ENCODE measurements at regions not wholly inside any gene's neighbourhood (a gene's known extent, or its start where the extent isn't known, plus 50 kb on each side); places are given as distances from the start of the nearest gene placed in this dataset.

GRCh38 chr4:22115262-22115661, 166.7 kb upstream of the KCNIP4 start:
- DNase-seq (ENCODE audit: low read depth in 2 of 2), result no peak

GRCh38 chr4:22103768-22104167, 155.2 kb upstream of the KCNIP4 start:
- no peak for DNase-seq (ENCODE audit: low read depth in 2 of 2)

GRCh38 chr4:22099896-22100295, 151.3 kb upstream of the KCNIP4 start:
- DNase-seq (ENCODE audit: low read depth in 2 of 2), result no peak

- no peak for DNase-seq (ENCODE audit: low read depth in 2 of 2)
Observed at GRCh38 chr4:22097596-22097995, 149.0 kb upstream of the KCNIP4 start.

GRCh38 chr4:22094217-22094616, 145.6 kb upstream of the KCNIP4 start:
- no peak for DNase-seq (ENCODE audit: low read depth in 2 of 2)

- DNase-seq (ENCODE audit: low read depth in 2 of 2), result no peak
Observed at GRCh38 chr4:22093126-22093525, 144.6 kb upstream of the KCNIP4 start.

GRCh38 chr4:22091906-22092305, 143.3 kb upstream of the KCNIP4 start:
- no peak for DNase-seq (ENCODE audit: low read depth in 2 of 2)

- no peak for DNase-seq (ENCODE audit: low read depth in 2 of 2)
Observed at GRCh38 chr4:22091352-22091717, 142.8 kb upstream of the KCNIP4 start.

- no peak for DNase-seq (ENCODE audit: low read depth in 2 of 2)
Observed at GRCh38 chr4:22090661-22091351, 142.2 kb upstream of the KCNIP4 start.

GRCh38 chr4:22077571-22077970, 129.0 kb upstream of the KCNIP4 start:
- no peak for DNase-seq (ENCODE audit: low read depth in 2 of 2)

- no peak for DNase-seq (ENCODE audit: low read depth in 2 of 2)
Observed at GRCh38 chr4:22072726-22073125, 124.2 kb upstream of the KCNIP4 start.

GRCh38 chr4:22072240-22072639, 123.7 kb upstream of the KCNIP4 start:
- no peak for DNase-seq (ENCODE audit: low read depth in 2 of 2)

- no peak for DNase-seq (ENCODE audit: low read depth in 2 of 2)
Observed at GRCh38 chr4:22071749-22072148, 123.2 kb upstream of the KCNIP4 start.

GRCh38 chr4:22070256-22070655, 121.7 kb upstream of the KCNIP4 start:
- no peak for DNase-seq (ENCODE audit: low read depth in 2 of 2)

- no peak for DNase-seq (ENCODE audit: low read depth in 2 of 2)
Observed at GRCh38 chr4:22063613-22064012, 115.0 kb upstream of the KCNIP4 start.

- DNase-seq (ENCODE audit: low read depth in 2 of 2), result no peak
Observed at GRCh38 chr4:22062676-22063075, 114.1 kb upstream of the KCNIP4 start.

GRCh38 chr4:22055954-22056353, 107.4 kb upstream of the KCNIP4 start:
- DNase-seq (ENCODE audit: low read depth in 2 of 2), result no peak

GRCh38 chr4:22052076-22052475, 103.5 kb upstream of the KCNIP4 start:
- no peak for DNase-seq (ENCODE audit: low read depth in 2 of 2)

- DNase-seq (ENCODE audit: low read depth in 2 of 2), result no peak
Observed at GRCh38 chr4:22048323-22048722, 99.8 kb upstream of the KCNIP4 start.

- DNase-seq (ENCODE audit: low read depth in 2 of 2), result no peak
Observed at GRCh38 chr4:22047793-22048192, 99.2 kb upstream of the KCNIP4 start.

- DNase-seq (ENCODE audit: low read depth in 2 of 2), result no peak
Observed at GRCh38 chr4:22045051-22045630, 96.6 kb upstream of the KCNIP4 start.

GRCh38 chr4:22031423-22031822, 82.9 kb upstream of the KCNIP4 start:
- no peak for DNase-seq (ENCODE audit: low read depth in 2 of 2)

- no peak for DNase-seq (ENCODE audit: low read depth in 2 of 2)
Observed at GRCh38 chr4:22030881-22031280, 82.3 kb upstream of the KCNIP4 start.

GRCh38 chr4:22030307-22030706, 81.7 kb upstream of the KCNIP4 start:
- no peak for DNase-seq (ENCODE audit: low read depth in 2 of 2)
